CD14-positive monocyte (primary cell): ENCODE measurements at regions not wholly inside any gene's neighbourhood (a gene's known extent, or its start where the extent isn't known, plus 50 kb on each side); places are given as distances from the start of the nearest gene placed in this dataset.

ENCODE experiments used
- DNase-seq, 3 donors: peaks; one replicate each; pipeline ENCODE4 v3.0.0-alpha.2; 2011 to 2022
- H2AFZ ChIP-seq: 2 replicates; pipeline ENCODE4 v1.6.0; 2012; ENCODE audit warnings: mild to moderate bottlenecking, low read depth, low read length, inconsistent platforms; ENCODE audit not compliant: insufficient read depth, poor library complexity, severe bottlenecking
- H3K27ac ChIP-seq, 2 donors: 1 replicate in 1 of 2; 2 replicates in 1 of 2; pipeline ENCODE4 v1.5.1; 2012 to 2013; ENCODE audit warnings: low read length in 2 of 2, control low read depth in 1 of 2, inconsistent platforms in 1 of 2, low read depth in 1 of 2, mild to moderate bottlenecking in 1 of 2
- H3K27me3 ChIP-seq, 2 donors: one replicate each; pipeline versions ENCODE4 v1.6.0 to v1.6.1; 2011 to 2013; ENCODE audit warnings: low read length in 2 of 2; ENCODE audit not compliant: control insufficient read depth in 2 of 2, insufficient read depth in 2 of 2
- H3K36me3 ChIP-seq, 2 donors: replicated peaks in 1 of 2; 1 replicate in 1 of 2; 2 replicates in 1 of 2; pipeline versions ENCODE4 v1.5.1 to v1.6.1; 2012 to 2013; ENCODE audit warnings: low read length in 2 of 2, control low read depth in 1 of 2, inconsistent platforms in 1 of 2, mild to moderate bottlenecking in 1 of 2; ENCODE audit not compliant: insufficient read depth in 2 of 2, control insufficient read depth in 1 of 2
- H3K4me1 ChIP-seq, 2 donors: 1 replicate in 1 of 2; 2 replicates in 1 of 2; pipeline versions ENCODE4 v1.5.1 to v1.6.1; 2012 to 2013; ENCODE audit warnings: low read length in 2 of 2, control low read depth in 1 of 2, inconsistent platforms in 1 of 2, mild to moderate bottlenecking in 1 of 2, moderate library complexity in 1 of 2; ENCODE audit not compliant: insufficient read depth in 2 of 2, control insufficient read depth in 1 of 2
- H3K4me2 ChIP-seq: replicated peaks from 2 replicates; pipeline ENCODE3; 2012; ENCODE audit warnings: low read length, moderate library complexity, mild to moderate bottlenecking; ENCODE audit not compliant: poor library complexity, severe bottlenecking; ENCODE audit errors: extremely low read depth
- H3K4me3 ChIP-seq, 3 experiments: fragments of 200-600 bp in 1 of 3; sonication (generic) in 1 of 3; replicated peaks in 1 of 3; 1 replicate in 2 of 3; 2 replicates in 1 of 3; pipeline ENCODE4 v1.5.1; 2011 to 2013; ENCODE audit warnings: low read length in 3 of 3, mild to moderate bottlenecking in 3 of 3, control low read depth in 2 of 3, low read depth in 2 of 3, inconsistent platforms in 1 of 3, moderate library complexity in 1 of 3
- H3K79me2 ChIP-seq: 2 replicates; pipeline ENCODE4 v1.6.0; 2012; ENCODE audit warnings: mild to moderate bottlenecking, control low read depth, inconsistent platforms, low read length, moderate library complexity; ENCODE audit not compliant: insufficient read depth
- H3K9ac ChIP-seq: 2 replicates; pipeline ENCODE4 v1.6.0; 2017; ENCODE audit warnings: low read length, mild to moderate bottlenecking; ENCODE audit not compliant: insufficient read depth, poor library complexity, severe bottlenecking
- H3K9me3 ChIP-seq, 2 donors: replicated peaks in 1 of 2; 1 replicate in 1 of 2; 2 replicates in 1 of 2; pipeline versions ENCODE4 v1.5.1 to v1.6.1; 2012 to 2013; ENCODE audit warnings: low read length in 2 of 2, control low read depth in 1 of 2; ENCODE audit not compliant: control insufficient read depth in 1 of 2, insufficient read depth in 1 of 2
- H4K20me1 ChIP-seq: 2 replicates; pipeline ENCODE4 v1.6.0; 2012; ENCODE audit warnings: mild to moderate bottlenecking, low read length, control low read depth, moderate library complexity; ENCODE audit not compliant: insufficient read depth
- H3K27ac Mint-ChIP-seq, 7 donors: one replicate each; pipeline ENCODE4 v1.8.0; 2020; ENCODE audit warnings: mild to moderate bottlenecking in 7 of 7, mixed read lengths in 7 of 7, moderate library complexity in 6 of 7, inconsistent platforms in 2 of 7
- H3K27me3 Mint-ChIP-seq, 3 donors: one replicate each; pipeline ENCODE4 v1.8.0; 2021 to 2022; ENCODE audit warnings: low read depth in 3 of 3, mild to moderate bottlenecking in 3 of 3, mixed read lengths in 3 of 3, moderate library complexity in 3 of 3, inconsistent platforms in 1 of 3
- H3K36me3 Mint-ChIP-seq, 2 donors: one replicate each; pipeline ENCODE4 v1.8.0; 2020; ENCODE audit warnings: mixed read lengths in 2 of 2, inconsistent platforms in 1 of 2, mild to moderate bottlenecking in 1 of 2
- H3K4me1 Mint-ChIP-seq: one replicate; pipeline ENCODE4 v1.8.0; 2020; ENCODE audit warnings: mild to moderate bottlenecking, mixed read lengths
- H3K4me3 Mint-ChIP-seq, 2 donors: one replicate each; pipeline ENCODE4 v1.8.0; 2020; ENCODE audit warnings: mild to moderate bottlenecking in 2 of 2, mixed read lengths in 2 of 2, moderate library complexity in 1 of 2
- H3K9me3 Mint-ChIP-seq, 7 donors: one replicate each; pipeline ENCODE4 v1.8.0; 2020 to 2022; ENCODE audit warnings: mixed read lengths in 7 of 7, mild to moderate bottlenecking in 6 of 7, moderate library complexity in 6 of 7, inconsistent platforms in 2 of 7
- CTCF ChIP-seq: fragments of 200-600 bp; IDR thresholded peaks from one replicate; pipeline ENCODE4 v1.8.0; 2022; ENCODE audit warnings: antibody characterized with exemption, mild to moderate bottlenecking
- WGBS: methylation state at CpG from one replicate; pipeline ENCODE4 v1.1.5; 2013; ENCODE audit warnings: missing lambda C conversion rate; ENCODE audit not compliant: insufficient coverage; 5-methylcytosine and 5-hydroxymethylcytosine counted together
- intact Hi-C, 2 donors: fragments of 100-400 bp; cut with micrococcal nuclease; formaldehyde crosslinking; loops; one replicate each; pipeline versions ENCODE4 v1.15.0 to v1.15.1; 2023

- Mint-ChIP-seq H3K36me3 (no peaks in the 10 kb centered on the region), H3K27me3 (no peaks in the 10 kb centered on the region), H3K9me3 (peaks cover 0 to 7% (median 4%) of the 10 kb centered on the region in 7 donors), H3K27ac (no peak overlapping the region), H3K4me1 (no peaks in the 10 kb centered on the region), H3K4me3 (no peak overlapping the region)
- intact Hi-C loops = no loop called here
- no peaks in the 10 kb centered on the region for H3K36me3 ChIP-seq
- no peak for DNase-seq
- H3K9ac ChIP-seq = no peak overlapping the region
- peaks cover 3 to 11% of the 10 kb centered on the region in 2 donors for H3K9me3 ChIP-seq
- no peaks in the 10 kb centered on the region for H3K4me1 ChIP-seq
- no peak overlapping the region for H3K27ac ChIP-seq
- no peaks in the 10 kb centered on the region for H3K79me2 ChIP-seq
- no peak overlapping the region for H3K4me3 ChIP-seq
- H3K4me2 ChIP-seq = no peak overlapping the region
- no peak overlapping the region for H2AFZ ChIP-seq
- no peak for TF ChIP-seq CTCF
- H3K27me3 ChIP-seq = no peaks in the 10 kb centered on the region
- 18% methylated on average over 3 of the region's 9 CpGs for WGBS
- H4K20me1 ChIP-seq = no peaks in the 10 kb centered on the region
Observed at GRCh38 chr5:93359296-93359959, 221.6 kb downstream of the NR2F1-AS1 start.

GRCh38 chr5:93358176-93358575 lies 222.8 kb downstream of the NR2F1-AS1 start:
- no peak overlapping the region for H3K27ac ChIP-seq

More at GRCh38 chr5:93358176-93358575, 222.8 kb downstream of the NR2F1-AS1 start:
- peaks cover 0 to 9% (median 4%) of the 10 kb centered on the region in 7 donors for H3K9me3 Mint-ChIP-seq
- no peaks in the 10 kb centered on the region for H3K79me2 ChIP-seq
- H3K4me1 ChIP-seq = no peaks in the 10 kb centered on the region
- H3K9me3 ChIP-seq = peaks cover 5 to 11% of the 10 kb centered on the region in 2 donors
- H4K20me1 ChIP-seq = no peaks in the 10 kb centered on the region
- WGBS = no CpG with 5 or more reads among the region's 1 CpG
- H3K4me3 Mint-ChIP-seq = no peak overlapping the region
- no peak overlapping the region for H3K9ac ChIP-seq
- H3K4me2 ChIP-seq = no peak overlapping the region
- H3K36me3 Mint-ChIP-seq = no peaks in the 10 kb centered on the region
- H3K27me3 Mint-ChIP-seq = no peaks in the 10 kb centered on the region
- H3K27me3 ChIP-seq = no peaks in the 10 kb centered on the region
- no peak for TF ChIP-seq CTCF
- H3K36me3 ChIP-seq = no peaks in the 10 kb centered on the region
- H2AFZ ChIP-seq = no peak overlapping the region
- no peak overlapping the region for H3K27ac Mint-ChIP-seq
- no peak overlapping the region for H3K4me3 ChIP-seq
- no peaks in the 10 kb centered on the region for H3K4me1 Mint-ChIP-seq
- DNase-seq = no peak
- intact Hi-C loops = no loop called here
